K562 (cell line): ENCODE measurements at regions not wholly inside any gene's neighbourhood (a gene's known extent, or its start where the extent isn't known, plus 50 kb on each side); places are given as distances from the start of the nearest gene placed in this dataset.

Experiments
- CHCHD3 ChIP-seq: fragments of 250-450 bp; sonication (Bioruptor Pico); IDR thresholded peaks from 2 replicates; pipeline ENCODE4 v2.1.2; 2022; ENCODE audit warnings: mild to moderate bottlenecking
- TF ChIP-seq, protein P1 (sequence below): IDR thresholded peaks from 2 replicates; pipeline ENCODE4 v1.6.1; 2012; ENCODE audit warnings: low read depth, low read length, improper control_type of control experiment, borderline replicate concordance
- TF ChIP-seq, protein P2 (sequence below): fragments of 200-800 bp; sonication (Bioruptor generic); IDR thresholded peaks from 2 replicates; pipeline ENCODE4 v1.6.1; 2016; ENCODE audit warnings: missing genetic modification characterization, missing compliant biosample characterization
- TF ChIP-seq, protein P3 (sequence below): sonication (generic); formaldehyde crosslinking; IDR thresholded peaks from 2 replicates; pipeline ENCODE4 v1.5.0; 2020; ENCODE audit warnings: missing genetic modification reagents

DNA sequence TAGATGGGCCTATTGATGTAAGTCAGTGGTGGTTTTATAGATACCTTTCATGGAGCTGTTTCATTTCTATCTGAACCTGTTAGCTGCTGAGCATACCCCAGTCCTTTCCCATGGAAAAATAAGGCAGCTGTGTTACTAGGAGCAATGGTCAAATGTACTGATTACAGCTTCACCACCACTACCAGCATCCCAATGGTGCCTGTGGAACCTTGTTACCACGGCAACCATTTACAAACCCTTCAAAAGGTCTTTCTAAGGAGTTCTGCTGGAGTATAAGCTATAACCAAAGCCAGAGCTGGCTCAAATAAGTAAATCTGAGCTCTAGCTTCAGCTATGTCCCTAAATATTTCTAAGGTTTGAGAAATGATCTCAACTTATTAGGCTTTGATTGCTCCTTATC, 133.4 kb upstream of the ACP3 start:
- TF ChIP-seq CHCHD3 (CRISPR knock-in tag), result no peak
- TF ChIP-seq, protein P1, sequence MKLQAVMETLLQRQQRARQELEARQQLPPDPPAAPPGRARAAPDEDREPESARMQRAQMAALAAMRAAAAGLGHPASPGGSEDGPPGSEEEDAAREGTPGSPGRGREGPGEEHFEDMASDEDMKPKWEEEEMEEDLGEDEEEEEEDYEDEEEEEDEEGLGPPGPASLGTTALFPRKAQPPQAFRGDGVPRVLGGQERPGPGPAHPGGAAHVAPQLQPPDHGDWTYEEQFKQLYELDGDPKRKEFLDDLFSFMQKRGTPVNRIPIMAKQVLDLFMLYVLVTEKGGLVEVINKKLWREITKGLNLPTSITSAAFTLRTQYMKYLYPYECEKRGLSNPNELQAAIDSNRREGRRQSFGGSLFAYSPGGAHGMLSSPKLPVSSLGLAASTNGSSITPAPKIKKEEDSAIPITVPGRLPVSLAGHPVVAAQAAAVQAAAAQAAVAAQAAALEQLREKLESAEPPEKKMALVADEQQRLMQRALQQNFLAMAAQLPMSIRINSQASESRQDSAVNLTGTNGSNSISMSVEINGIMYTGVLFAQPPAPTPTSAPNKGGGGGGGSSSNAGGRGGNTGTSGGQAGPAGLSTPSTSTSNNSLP, result no peak
- TF ChIP-seq, protein P2, sequence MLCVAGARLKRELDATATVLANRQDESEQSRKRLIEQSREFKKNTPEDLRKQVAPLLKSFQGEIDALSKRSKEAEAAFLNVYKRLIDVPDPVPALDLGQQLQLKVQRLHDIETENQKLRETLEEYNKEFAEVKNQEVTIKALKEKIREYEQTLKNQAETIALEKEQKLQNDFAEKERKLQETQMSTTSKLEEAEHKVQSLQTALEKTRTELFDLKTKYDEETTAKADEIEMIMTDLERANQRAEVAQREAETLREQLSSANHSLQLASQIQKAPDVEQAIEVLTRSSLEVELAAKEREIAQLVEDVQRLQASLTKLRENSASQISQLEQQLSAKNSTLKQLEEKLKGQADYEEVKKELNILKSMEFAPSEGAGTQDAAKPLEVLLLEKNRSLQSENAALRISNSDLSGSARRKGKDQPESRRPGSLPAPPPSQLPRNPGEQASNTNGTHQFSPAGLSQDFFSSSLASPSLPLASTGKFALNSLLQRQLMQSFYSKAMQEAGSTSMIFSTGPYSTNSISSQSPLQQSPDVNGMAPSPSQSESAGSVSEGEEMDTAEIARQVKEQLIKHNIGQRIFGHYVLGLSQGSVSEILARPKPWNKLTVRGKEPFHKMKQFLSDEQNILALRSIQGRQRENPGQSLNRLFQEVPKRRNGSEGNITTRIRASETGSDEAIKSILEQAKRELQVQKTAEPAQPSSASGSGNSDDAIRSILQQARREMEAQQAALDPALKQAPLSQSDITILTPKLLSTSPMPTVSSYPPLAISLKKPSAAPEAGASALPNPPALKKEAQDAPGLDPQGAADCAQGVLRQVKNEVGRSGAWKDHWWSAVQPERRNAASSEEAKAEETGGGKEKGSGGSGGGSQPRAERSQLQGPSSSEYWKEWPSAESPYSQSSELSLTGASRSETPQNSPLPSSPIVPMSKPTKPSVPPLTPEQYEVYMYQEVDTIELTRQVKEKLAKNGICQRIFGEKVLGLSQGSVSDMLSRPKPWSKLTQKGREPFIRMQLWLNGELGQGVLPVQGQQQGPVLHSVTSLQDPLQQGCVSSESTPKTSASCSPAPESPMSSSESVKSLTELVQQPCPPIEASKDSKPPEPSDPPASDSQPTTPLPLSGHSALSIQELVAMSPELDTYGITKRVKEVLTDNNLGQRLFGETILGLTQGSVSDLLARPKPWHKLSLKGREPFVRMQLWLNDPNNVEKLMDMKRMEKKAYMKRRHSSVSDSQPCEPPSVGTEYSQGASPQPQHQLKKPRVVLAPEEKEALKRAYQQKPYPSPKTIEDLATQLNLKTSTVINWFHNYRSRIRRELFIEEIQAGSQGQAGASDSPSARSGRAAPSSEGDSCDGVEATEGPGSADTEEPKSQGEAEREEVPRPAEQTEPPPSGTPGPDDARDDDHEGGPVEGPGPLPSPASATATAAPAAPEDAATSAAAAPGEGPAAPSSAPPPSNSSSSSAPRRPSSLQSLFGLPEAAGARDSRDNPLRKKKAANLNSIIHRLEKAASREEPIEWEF (CRISPR knock-in tag), result no peak
- TF ChIP-seq, protein P3, sequence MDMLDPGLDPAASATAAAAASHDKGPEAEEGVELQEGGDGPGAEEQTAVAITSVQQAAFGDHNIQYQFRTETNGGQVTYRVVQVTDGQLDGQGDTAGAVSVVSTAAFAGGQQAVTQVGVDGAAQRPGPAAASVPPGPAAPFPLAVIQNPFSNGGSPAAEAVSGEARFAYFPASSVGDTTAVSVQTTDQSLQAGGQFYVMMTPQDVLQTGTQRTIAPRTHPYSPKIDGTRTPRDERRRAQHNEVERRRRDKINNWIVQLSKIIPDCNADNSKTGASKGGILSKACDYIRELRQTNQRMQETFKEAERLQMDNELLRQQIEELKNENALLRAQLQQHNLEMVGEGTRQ (CRISPR knock-in tag), result no peak
